ENCODE measurements at regions not wholly inside any gene's neighbourhood (a gene's known extent, or its start where the extent isn't known, plus 50 kb on each side); places are given as distances from the start of the nearest gene placed in this dataset.

GRCh38 chr7:149569726-149570422, 72.3 kb upstream of the ZNF746 start (continued):
- TF ChIP-seq ZNF574 (CRISPR knock-in tag; IDR thresholded peaks at IDR 0.05) (no peak), RBAK (CRISPR knock-in tag; IDR thresholded peaks at IDR 0.05) (no peak), PPARG (CRISPR knock-in tag; conservative IDR thresholded peaks at IDR 0.05) (no peak), ATF7 (IDR thresholded peaks at IDR 0.05) (no peak), ATF7 (CRISPR knock-in tag; IDR thresholded peaks at IDR 0.05) (no peak), CREB1 (IDR thresholded peaks at IDR 0.05) (no peak), CREB1 (CRISPR knock-in tag; IDR thresholded peaks at IDR 0.05) (no peak), AFF4 (CRISPR knock-in tag; IDR thresholded peaks at IDR 0.05) (no peak), HNRNPL (IDR thresholded peaks at IDR 0.05; ENCODE audit: low read depth, low read length) (no peak), BRF2 (CRISPR knock-in tag; IDR thresholded peaks at IDR 0.05) (no peak), BHLHE40 (IDR thresholded peaks at IDR 0.05; ENCODE audit: low read length) (no peak), ZBTB1 (CRISPR knock-in tag; IDR thresholded peaks at IDR 0.05; ENCODE audit: borderline replicate concordance) (no peak), ZNF121 (CRISPR knock-in tag; IDR thresholded peaks at IDR 0.05) (no peak), CBX5 (CRISPR knock-in tag; IDR thresholded peaks at IDR 0.05; ENCODE audit: borderline replicate concordance) (no peak)

Data from HepG2 (cell line).